DOHH2 (cell line): ENCODE measurements at regions not wholly inside any gene's neighbourhood (a gene's known extent, or its start where the extent isn't known, plus 50 kb on each side); places are given as distances from the start of the nearest gene placed in this dataset.

Experiments used
- EZH2phosphoT487 ChIP-seq: fragments of 200-600 bp; sonication (generic); IDR thresholded peaks from 2 replicates; pipeline ENCODE4 v1.6.1; 2017; ENCODE audit warnings: borderline replicate concordance, mild to moderate bottlenecking, antibody characterized with exemption, low read length, moderate library complexity, mixed read lengths
- TF ChIP-seq, protein P1 (sequence below): fragments of 200-600 bp; sonication (generic); IDR thresholded peaks from one replicate; pipeline ENCODE4 v1.5.1; 2014; ENCODE audit warnings: antibody characterized with exemption, mild to moderate bottlenecking, low read depth, low read length; ENCODE audit not compliant: poor library complexity, severe bottlenecking

- TF ChIP-seq, protein P1, sequence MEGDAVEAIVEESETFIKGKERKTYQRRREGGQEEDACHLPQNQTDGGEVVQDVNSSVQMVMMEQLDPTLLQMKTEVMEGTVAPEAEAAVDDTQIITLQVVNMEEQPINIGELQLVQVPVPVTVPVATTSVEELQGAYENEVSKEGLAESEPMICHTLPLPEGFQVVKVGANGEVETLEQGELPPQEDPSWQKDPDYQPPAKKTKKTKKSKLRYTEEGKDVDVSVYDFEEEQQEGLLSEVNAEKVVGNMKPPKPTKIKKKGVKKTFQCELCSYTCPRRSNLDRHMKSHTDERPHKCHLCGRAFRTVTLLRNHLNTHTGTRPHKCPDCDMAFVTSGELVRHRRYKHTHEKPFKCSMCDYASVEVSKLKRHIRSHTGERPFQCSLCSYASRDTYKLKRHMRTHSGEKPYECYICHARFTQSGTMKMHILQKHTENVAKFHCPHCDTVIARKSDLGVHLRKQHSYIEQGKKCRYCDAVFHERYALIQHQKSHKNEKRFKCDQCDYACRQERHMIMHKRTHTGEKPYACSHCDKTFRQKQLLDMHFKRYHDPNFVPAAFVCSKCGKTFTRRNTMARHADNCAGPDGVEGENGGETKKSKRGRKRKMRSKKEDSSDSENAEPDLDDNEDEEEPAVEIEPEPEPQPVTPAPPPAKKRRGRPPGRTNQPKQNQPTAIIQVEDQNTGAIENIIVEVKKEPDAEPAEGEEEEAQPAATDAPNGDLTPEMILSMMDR: no peak
- TF ChIP-seq EZH2phosphoT487: no peak
These were observed 128.2 kb upstream of the TWIST2 start for GRCh38 chr2:238719641-238720040.
